Skeletal muscle cell (primary cell): ENCODE measurements at regions not wholly inside any gene's neighbourhood (a gene's known extent, or its start where the extent isn't known, plus 50 kb on each side); places are given as distances from the start of the nearest gene placed in this dataset.
A peak's percentile ranks its signal among the peaks of the same experiment; 100 is the strongest.
"Not testable (repeated sequence)": the region's sequence is repeated elsewhere in the genome, so short reads cannot be mapped to it uniquely, and the experiment has no call there.

ENCODE experiments used
- DNase-seq: peaks from one replicate; pipeline ENCODE4 v3.0.0-alpha.2; 2010; ENCODE audit warnings: low read depth
- H3K4me3 ChIP-seq: 2 replicates; pipeline ENCODE4 v1.5.1; 2011; ENCODE audit warnings: low read depth, mild to moderate bottlenecking, control low read depth, low read length, moderate library complexity

GRCh38 chr19:14286594-14286993 is 80.6 kb upstream of the ADGRL1 start:
- not testable (repeated sequence) for DNase-seq, H3K4me3 ChIP-seq

- DNase-seq = not testable (repeated sequence)
Measured at GRCh38 chr19:14285726-14286125, 79.8 kb upstream of the ADGRL1 start.

GRCh38 chr19:14283813-14284520 is 78.0 kb upstream of the ADGRL1 start:
- peak; percentile 79 for DNase-seq
- H3K4me3 ChIP-seq = not testable (repeated sequence)

More at GRCh38 chr19:14285726-14286125, 79.8 kb upstream of the ADGRL1 start:
- not testable (repeated sequence) for H3K4me3 ChIP-seq

- not testable (repeated sequence) for DNase-seq, H3K4me3 ChIP-seq
Measured at GRCh38 chr19:14279270-14279669, 73.3 kb upstream of the ADGRL1 start.

GRCh38 chr19:14277608-14278007 is 71.6 kb upstream of the ADGRL1 start:
- H3K4me3 ChIP-seq = no peak overlapping the region
- no peak for DNase-seq

GRCh38 chr19:14275823-14276222 is 69.9 kb upstream of the ADGRL1 start:
- not testable (repeated sequence) for H3K4me3 ChIP-seq, DNase-seq

GRCh38 chr19:14272623-14273022 is 66.7 kb upstream of the ADGRL1 start:
- DNase-seq = no peak
- no peak overlapping the region for H3K4me3 ChIP-seq

- no peak for DNase-seq
- H3K4me3 ChIP-seq = no peak overlapping the region
Measured at GRCh38 chr19:14271840-14272239, 65.9 kb upstream of the ADGRL1 start.

GRCh38 chr19:14270557-14270956 is 64.6 kb upstream of the ADGRL1 start:
- DNase-seq, H3K4me3 ChIP-seq: not testable (repeated sequence)

- no peak overlapping the region for H3K4me3 ChIP-seq
- DNase-seq = no peak
Measured at GRCh38 chr19:14267224-14267741, 61.3 kb upstream of the ADGRL1 start.

- DNase-seq, H3K4me3 ChIP-seq: not testable (repeated sequence)
Measured at GRCh38 chr19:14266208-14266607, 60.2 kb upstream of the ADGRL1 start.

- H3K4me3 ChIP-seq = no peak overlapping the region
- DNase-seq = no peak
Measured at GRCh38 chr19:14265290-14266036, 59.5 kb upstream of the ADGRL1 start.

- H3K4me3 ChIP-seq, DNase-seq: not testable (repeated sequence)
Measured at GRCh38 chr19:14255902-14256649, 50.1 kb upstream of the ADGRL1 start.
